Stomach (tissue), 8 donors: ENCODE measurements at regions not wholly inside any gene's neighbourhood (a gene's known extent, or its start where the extent isn't known, plus 50 kb on each side); places are given as distances from the start of the nearest gene placed in this dataset.

Experiments used
- DNase-seq, 2 donors: peaks; one replicate each; pipeline versions ENCODE4 v3.0.0 to v3.0.0-alpha.2; 2013 to 2019
- H3K27ac ChIP-seq, 5 donors: fragments of 200-600 bp in 4 of 5; sonication (generic) in 4 of 5; one replicate each; pipeline ENCODE4 v1.5.1; 2013 to 2019; ENCODE audit warnings: mild to moderate bottlenecking in 1 of 5, moderate library complexity in 1 of 5
- H3K27me3 ChIP-seq, 3 donors: fragments of 200-600 bp; sonication (generic); one replicate each; pipeline ENCODE4 v1.5.1; 2017 to 2019; ENCODE audit warnings: mixed run types in 1 of 3
- H3K36me3 ChIP-seq, 4 donors: fragments of 200-600 bp; sonication (generic); 1 replicate in 3 of 4; 2 replicates in 1 of 4; pipeline ENCODE4 v1.5.1; 2016 to 2019
- H3K4me1 ChIP-seq, 4 donors: fragments of 200-600 bp; sonication (generic); one replicate each; pipeline ENCODE4 v1.5.1; 2016 to 2019
- H3K4me3 ChIP-seq, 4 donors: fragments of 200-600 bp; sonication (generic) in 3 of 4; one replicate each; pipeline ENCODE4 v1.5.1; 2016 to 2019; ENCODE audit warnings: mild to moderate bottlenecking in 1 of 4
- H3K9me3 ChIP-seq, 4 donors: fragments of 200-600 bp; sonication (generic); one replicate each; pipeline ENCODE4 v1.5.1; 2016 to 2019
- EP300 ChIP-seq: sonication (generic); formaldehyde crosslinking; IDR thresholded peaks from one replicate; pipeline ENCODE4 v1.6.1; 2017; ENCODE audit warnings: antibody characterized with exemption
- POLR2A ChIP-seq, 4 donors: fragments of 450-650 bp; IDR thresholded peaks; one replicate each; pipeline ENCODE4 v1.6.1; 2016; ENCODE audit warnings: antibody characterized with exemption in 4 of 4, control low read depth in 2 of 4, mild to moderate bottlenecking in 1 of 4, moderate library complexity in 1 of 4
- POLR2AphosphoS5 ChIP-seq, 3 donors: sonication (generic); formaldehyde crosslinking; IDR thresholded peaks; one replicate each; pipeline ENCODE4 v1.6.1; 2016; ENCODE audit warnings: antibody characterized with exemption in 3 of 3
- WGBS, 5 donors: extraction: QIAGEN DNeasy Blood & Tissue Kit in 3 of 5; methylation state at CpG; one replicate each; pipeline versions ENCODE4 v1.1.5 to v1.1.7; 2013 to 2018; 5-methylcytosine and 5-hydroxymethylcytosine counted together
- intact Hi-C: fragments of 100-400 bp; cut with DNase I; formaldehyde crosslinking; loops from one replicate; pipeline ENCODE4 v1.15.1; 2023; ENCODE audit warnings: low total_unique reads
- TF ChIP-seq, protein P1 (sequence below), 7 experiments: fragments of 450-650 bp in 4 of 7; fragments of 200-600 bp in 3 of 7; sonication (generic) in 3 of 7; IDR thresholded peaks; one replicate each; pipeline ENCODE4 v1.5.1; 2016 to 2019; ENCODE audit warnings: antibody characterized with exemption in 7 of 7, control low read depth in 2 of 7, mild to moderate bottlenecking in 1 of 7
- donor health status: healthy with polysubstance abuse.
- donor health status: Bipolar disorder and iron deficiency.
- donor health status: healthy.

DNA sequence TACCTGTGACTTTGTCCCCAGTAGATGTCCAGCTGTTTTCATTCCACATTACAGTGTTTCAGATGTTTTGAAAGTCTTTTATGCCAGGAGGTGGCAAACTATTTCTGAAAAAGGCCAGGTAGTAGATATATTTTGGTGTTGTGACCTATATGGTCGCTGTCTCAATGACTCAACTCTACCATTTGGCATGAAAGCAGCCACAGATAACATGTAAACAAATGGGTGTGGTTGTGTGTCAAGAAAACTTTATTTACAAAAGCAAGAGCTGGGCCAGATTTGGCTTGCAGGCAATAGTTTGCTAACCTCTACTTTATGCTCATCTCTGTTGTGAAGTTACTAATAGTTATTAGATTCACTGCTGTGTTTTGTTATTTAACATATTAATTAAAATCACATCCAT lies 728.7 kb upstream of the EEF2KMT start:
- Histone ChIP-seq H3K27ac (no peak overlapping the region), H3K4me3 (no peak overlapping the region), H3K9me3 (peaks cover 0 to 3% (median 0%) of the 10 kb centered on the region in 4 donors), H3K27me3 (no peaks in the 10 kb centered on the region), H3K36me3 (no peaks in the 10 kb centered on the region), H3K4me1 (no peaks in the 10 kb centered on the region)
- intact Hi-C loops, result no loop called here
- 41 to 64% (median 56%) methylated on average over 1 of the region's 1 CpG for WGBS, 5 donors
- no peak for TF ChIP-seq POLR2AphosphoS5 (IDR thresholded peaks at IDR 0.05)
- no peak for TF ChIP-seq EP300
- TF ChIP-seq, protein P1, sequence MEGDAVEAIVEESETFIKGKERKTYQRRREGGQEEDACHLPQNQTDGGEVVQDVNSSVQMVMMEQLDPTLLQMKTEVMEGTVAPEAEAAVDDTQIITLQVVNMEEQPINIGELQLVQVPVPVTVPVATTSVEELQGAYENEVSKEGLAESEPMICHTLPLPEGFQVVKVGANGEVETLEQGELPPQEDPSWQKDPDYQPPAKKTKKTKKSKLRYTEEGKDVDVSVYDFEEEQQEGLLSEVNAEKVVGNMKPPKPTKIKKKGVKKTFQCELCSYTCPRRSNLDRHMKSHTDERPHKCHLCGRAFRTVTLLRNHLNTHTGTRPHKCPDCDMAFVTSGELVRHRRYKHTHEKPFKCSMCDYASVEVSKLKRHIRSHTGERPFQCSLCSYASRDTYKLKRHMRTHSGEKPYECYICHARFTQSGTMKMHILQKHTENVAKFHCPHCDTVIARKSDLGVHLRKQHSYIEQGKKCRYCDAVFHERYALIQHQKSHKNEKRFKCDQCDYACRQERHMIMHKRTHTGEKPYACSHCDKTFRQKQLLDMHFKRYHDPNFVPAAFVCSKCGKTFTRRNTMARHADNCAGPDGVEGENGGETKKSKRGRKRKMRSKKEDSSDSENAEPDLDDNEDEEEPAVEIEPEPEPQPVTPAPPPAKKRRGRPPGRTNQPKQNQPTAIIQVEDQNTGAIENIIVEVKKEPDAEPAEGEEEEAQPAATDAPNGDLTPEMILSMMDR (IDR thresholded peaks at IDR 0.05), result no peak
- no peak for TF ChIP-seq POLR2A (IDR thresholded peaks at IDR 0.05)
- no peak for DNase-seq

DNA sequence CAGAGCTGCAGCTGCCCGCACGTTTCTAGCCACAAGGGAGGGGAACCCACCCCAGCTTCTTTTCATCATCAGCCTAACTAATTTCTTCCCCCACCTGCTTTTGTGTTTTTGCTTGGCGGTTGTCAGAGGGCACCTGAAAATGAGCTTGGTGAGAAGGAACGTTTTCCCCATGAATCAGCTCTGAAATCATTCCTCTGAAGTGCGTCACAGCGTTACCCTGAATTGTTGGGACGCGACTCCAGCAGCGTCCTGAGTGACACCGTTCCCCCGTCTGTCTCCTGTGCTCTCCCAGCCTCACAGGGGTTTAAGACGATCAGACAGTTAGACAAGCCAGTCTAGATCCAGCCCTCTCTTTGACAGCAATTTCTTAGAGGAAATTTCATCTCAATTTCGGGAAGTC lies 722.9 kb upstream of the EEF2KMT start:
- TF ChIP-seq POLR2A (IDR thresholded peaks at IDR 0.05) (no peak), POLR2AphosphoS5 (IDR thresholded peaks at IDR 0.05) (no peak), EP300 (no peak)
- TF ChIP-seq, protein P1 (IDR thresholded peaks at IDR 0.05), result no peak
- no peaks in the 10 kb centered on the region for H3K27me3 ChIP-seq
- WGBS, 5 donors, result 81 to 89% (median 82%) methylated on average over 13 of the region's 13 CpGs

DNA sequence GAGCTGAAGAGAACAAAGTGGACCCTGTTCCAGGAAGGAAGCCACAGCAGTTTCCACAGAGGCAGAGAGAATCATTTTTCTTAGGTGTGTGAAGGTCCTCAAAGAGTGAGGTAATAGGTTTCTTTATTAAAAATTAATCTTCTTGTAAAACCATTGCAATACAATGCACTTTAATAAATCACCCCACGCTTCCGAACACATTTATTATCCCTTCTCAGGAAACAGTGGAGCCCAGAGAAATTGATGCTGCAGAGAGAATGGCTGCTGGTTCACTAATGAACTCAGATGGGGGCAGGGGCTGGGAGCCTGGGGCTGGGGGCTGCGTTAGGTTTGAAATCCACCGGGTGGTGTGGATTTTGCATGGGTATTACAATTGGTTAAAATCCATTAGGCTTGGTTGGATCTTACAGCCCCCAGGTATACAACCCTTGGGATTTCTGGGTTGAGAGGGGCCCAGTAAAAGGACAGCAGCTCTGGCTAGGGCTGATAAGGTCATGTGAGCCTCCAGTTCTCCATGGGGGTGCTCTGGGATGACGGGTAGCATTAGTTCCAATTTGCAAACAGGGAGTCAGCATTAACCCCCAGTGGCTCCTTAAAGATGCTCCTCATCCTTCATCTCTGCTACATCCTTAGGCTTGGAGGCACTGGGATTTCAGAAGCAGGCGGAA lies 718.1 kb upstream of the EEF2KMT start:
- intact Hi-C loops, result no loop called here
- Histone ChIP-seq H3K4me3 (no peak overlapping the region), H3K27ac (no peak overlapping the region), H3K27me3 (no peaks in the 10 kb centered on the region), H3K36me3 (no peaks in the 10 kb centered on the region), H3K9me3 (peaks cover 0 to 11% (median 6%) of the 10 kb centered on the region in 4 donors), H3K4me1 (no peaks in the 10 kb centered on the region)
- WGBS, 5 donors, result 67 to 76% (median 70%) methylated on average over 6 of the region's 6 CpGs
- DNase-seq, result no peak
- TF ChIP-seq, protein P1 (IDR thresholded peaks at IDR 0.05), result no peak
- no peak for TF ChIP-seq POLR2AphosphoS5 (IDR thresholded peaks at IDR 0.05)
- no peak for TF ChIP-seq EP300
- TF ChIP-seq POLR2A (IDR thresholded peaks at IDR 0.05), result no peak

More for the DNA sequence above, 722.9 kb upstream of the EEF2KMT start:
- Histone ChIP-seq H3K4me1 (no peaks in the 10 kb centered on the region), H3K4me3 (no peak overlapping the region), H3K36me3 (no peaks in the 10 kb centered on the region), H3K27ac (no peak overlapping the region), H3K9me3 (peaks cover 0 to 15% (median 5%) of the 10 kb centered on the region in 4 donors)
- no peak for DNase-seq
- intact Hi-C loops, result no loop called here

DNA sequence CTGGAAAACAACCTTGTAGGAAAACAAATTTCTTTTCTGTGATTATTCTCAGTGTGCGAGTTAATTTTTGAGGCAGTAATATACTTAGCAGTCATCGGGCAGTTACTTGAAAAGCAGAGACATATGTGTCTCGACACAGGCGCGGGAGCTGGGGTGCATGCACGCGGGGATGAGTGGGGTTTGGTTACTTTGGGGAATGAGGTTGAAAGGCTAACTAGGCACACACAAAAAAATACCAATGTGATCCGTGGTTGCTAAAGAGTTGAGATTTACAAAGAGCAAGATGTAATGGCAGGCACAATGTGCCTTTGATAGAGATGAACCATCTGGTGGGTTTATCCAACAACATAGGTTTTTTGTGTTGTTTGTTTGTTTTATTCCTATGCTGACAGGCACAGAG lies 703.8 kb upstream of the EEF2KMT start:
- intact Hi-C loops, result no loop called here
- no peaks in the 10 kb centered on the region for H3K4me1 ChIP-seq
- WGBS, 5 donors, result 86 to 92% (median 89%) methylated on average over 8 of the region's 8 CpGs
- H3K36me3 ChIP-seq, result no peaks in the 10 kb centered on the region
- no peaks in the 10 kb centered on the region for H3K27me3 ChIP-seq
- no peak overlapping the region for H3K27ac ChIP-seq
- no peak overlapping the region for H3K4me3 ChIP-seq
- TF ChIP-seq POLR2AphosphoS5 (IDR thresholded peaks at IDR 0.05) (no peak), POLR2A (IDR thresholded peaks at IDR 0.05) (no peak), EP300 (no peak)
- TF ChIP-seq, protein P1 (IDR thresholded peaks at IDR 0.05), result no peak
- DNase-seq, result no peak
- peaks cover 0 to 28% (median 16%) of the 10 kb centered on the region in 4 donors for H3K9me3 ChIP-seq
